ENCODE measurements at regions not wholly inside any gene's neighbourhood (a gene's known extent, or its start where the extent isn't known, plus 50 kb on each side); places are given as distances from the start of the nearest gene placed in this dataset.
"Not testable (repeated sequence)": the region's sequence is repeated elsewhere in the genome, so short reads cannot be mapped to it uniquely, and the experiment has no call there.

- TF ChIP-seq CTCF (IDR thresholded peaks at IDR 0.05 in 2 of 3, conservative IDR thresholded peaks at IDR 0.05 in 1 of 3; ENCODE audit: borderline replicate concordance in 1 of 3, insufficient read depth in 1 of 3, low read depth in 2 of 3, low read length in 2 of 3); MAX (IDR thresholded peaks at IDR 0.05); EZH2 (IDR thresholded peaks at IDR 0.05); POLR2A (IDR thresholded peaks at IDR 0.05; ENCODE audit: borderline replicate concordance, extremely low read depth, insufficient read depth, insufficient read length); RAD21 (IDR thresholded peaks at IDR 0.05; ENCODE audit: low read depth); EZH2phosphoT487 (IDR thresholded peaks at IDR 0.05; ENCODE audit: borderline replicate concordance); POLR2AphosphoS5 (IDR thresholded peaks at IDR 0.05; ENCODE audit: low read depth, low read length); SP1 (IDR thresholded peaks at IDR 0.05; ENCODE audit: low read depth); REST (IDR thresholded peaks at IDR 0.05; ENCODE audit: low read depth): not testable (repeated sequence)
- TF ChIP-seq, protein P1, sequence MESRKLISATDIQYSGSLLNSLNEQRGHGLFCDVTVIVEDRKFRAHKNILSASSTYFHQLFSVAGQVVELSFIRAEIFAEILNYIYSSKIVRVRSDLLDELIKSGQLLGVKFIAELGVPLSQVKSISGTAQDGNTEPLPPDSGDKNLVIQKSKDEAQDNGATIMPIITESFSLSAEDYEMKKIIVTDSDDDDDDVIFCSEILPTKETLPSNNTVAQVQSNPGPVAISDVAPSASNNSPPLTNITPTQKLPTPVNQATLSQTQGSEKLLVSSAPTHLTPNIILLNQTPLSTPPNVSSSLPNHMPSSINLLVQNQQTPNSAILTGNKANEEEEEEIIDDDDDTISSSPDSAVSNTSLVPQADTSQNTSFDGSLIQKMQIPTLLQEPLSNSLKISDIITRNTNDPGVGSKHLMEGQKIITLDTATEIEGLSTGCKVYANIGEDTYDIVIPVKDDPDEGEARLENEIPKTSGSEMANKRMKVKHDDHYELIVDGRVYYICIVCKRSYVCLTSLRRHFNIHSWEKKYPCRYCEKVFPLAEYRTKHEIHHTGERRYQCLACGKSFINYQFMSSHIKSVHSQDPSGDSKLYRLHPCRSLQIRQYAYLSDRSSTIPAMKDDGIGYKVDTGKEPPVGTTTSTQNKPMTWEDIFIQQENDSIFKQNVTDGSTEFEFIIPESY (IDR thresholded peaks at IDR 0.05; ENCODE audit: extremely low read depth, insufficient replicate concordance, low read length), result not testable (repeated sequence)
These were observed 338.1 kb downstream of the ANAPC1 start for GRCh38 chr2:111545723-111546431.

Measured in HCT116 (cell line).